ENCODE measurements at regions not wholly inside any gene's neighbourhood (a gene's known extent, or its start where the extent isn't known, plus 50 kb on each side); places are given as distances from the start of the nearest gene placed in this dataset.

DNA sequence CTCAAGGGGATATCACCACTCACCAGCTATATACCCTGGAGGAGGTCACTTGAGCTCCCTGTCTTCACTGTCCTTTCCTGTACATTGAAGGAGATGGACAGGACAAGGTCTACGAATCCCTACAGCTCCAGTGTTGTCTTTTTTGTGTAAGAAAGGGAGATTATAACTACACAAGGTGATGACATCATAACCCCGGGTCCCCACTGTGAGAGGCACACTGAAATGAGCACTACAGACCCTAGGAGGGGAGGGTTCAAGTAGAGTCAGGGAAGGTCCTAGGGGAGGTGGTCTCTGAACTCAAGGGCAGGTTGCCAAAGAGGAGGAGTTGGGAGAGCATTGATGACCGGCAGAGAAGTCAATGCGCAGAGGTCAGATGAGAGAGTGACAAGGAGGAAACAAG is 108.3 kb upstream of the SLC14A2 start:
- H3K4ac ChIP-seq (ENCODE audit: low read length): no peak overlapping the region
- no peak overlapping the region for H2AFZ ChIP-seq (ENCODE audit: low read length)
- H3K36me3 ChIP-seq (replicated peaks in 1 of 2; ENCODE audit: control insufficient read depth in 2 of 2, insufficient read depth in 2 of 2, low read length in 2 of 2): no peaks in the 10 kb centered on the region
- no peak overlapping the region for H3K9ac ChIP-seq (ENCODE audit: low read depth, low read length, poor library complexity)
- no peak overlapping the region for H4K8ac ChIP-seq (ENCODE audit: low read depth, low read length)
- H2BK15ac ChIP-seq (ENCODE audit: low read length): no peak overlapping the region
- no peak overlapping the region for H2BK120ac ChIP-seq (ENCODE audit: low read depth, low read length)
- no CpG with 5 or more reads among the region's 4 CpGs for WGBS, 2 donors (ENCODE audit: extremely low coverage in 2 of 2, insufficient read length in 2 of 2, insufficient replicate concordance in 1 of 2)
- no peak for DNase-seq (ENCODE audit: low spot score)
- no peak overlapping the region for H2BK12ac ChIP-seq (ENCODE audit: low read length)
- no peak overlapping the region for H2AK5ac ChIP-seq (ENCODE audit: low read depth, low read length)
- no peak overlapping the region for H2BK5ac ChIP-seq (ENCODE audit: low read length)
- no peak overlapping the region for H3K18ac ChIP-seq (ENCODE audit: low read length)
- no peak overlapping the region for H3K4me2 ChIP-seq (ENCODE audit: insufficient read depth, low read length, poor library complexity, severe bottlenecking)
- H3K27me3 ChIP-seq (ENCODE audit: control insufficient read depth in 3 of 3, insufficient read depth in 3 of 3, low read depth in 1 of 3, low read length in 3 of 3): no peaks in the 10 kb centered on the region
- no peak overlapping the region for H3K14ac ChIP-seq (ENCODE audit: low read length)
- H3K27ac ChIP-seq (replicated peaks; ENCODE audit: low read length): no peak overlapping the region
- no peak overlapping the region for H3K23ac ChIP-seq (ENCODE audit: low read depth, low read length, poor library complexity)
- peaks cover 0 to 2% of the 10 kb centered on the region in 2 donors for H3K9me3 ChIP-seq (replicated peaks in 1 of 2; ENCODE audit: control insufficient read depth in 2 of 2, insufficient read depth in 1 of 2, low read depth in 1 of 2, low read length in 2 of 2)
- H3K4me1 ChIP-seq (ENCODE audit: control insufficient read depth in 2 of 2, insufficient read depth in 1 of 2, low read depth in 1 of 2, low read length in 2 of 2): peaks cover 0 to 3% of the 10 kb centered on the region in 2 donors
- no peak overlapping the region for H3K4me3 ChIP-seq (ENCODE audit: low read length in 2 of 2)
- no peaks in the 10 kb centered on the region for H3K79me1 ChIP-seq (ENCODE audit: low read depth, low read length)
- no peak overlapping the region for H4K91ac ChIP-seq (ENCODE audit: low read depth, low read length, poor library complexity)

DNA sequence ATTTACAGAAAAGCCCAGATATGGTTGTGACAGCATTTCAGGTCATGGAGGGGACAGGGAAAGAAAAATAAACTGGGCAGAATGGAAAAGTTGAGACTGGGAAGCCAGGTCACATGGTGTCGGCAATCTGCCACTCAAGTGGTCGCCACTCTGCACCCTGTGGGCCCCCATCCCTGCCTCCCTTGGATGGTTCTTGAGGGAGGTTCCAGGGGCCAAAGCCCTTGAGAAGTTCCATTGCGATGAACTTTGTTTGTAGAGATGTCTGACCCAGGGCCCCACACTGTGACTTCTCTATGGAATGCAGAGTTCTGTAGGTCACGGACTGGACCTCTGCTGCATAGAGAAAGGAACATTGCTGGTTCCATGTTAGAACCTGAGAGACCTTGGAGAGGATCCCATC is 105.7 kb upstream of the SLC14A2 start:
- Histone ChIP-seq H3K27ac (replicated peaks; ENCODE audit: low read length) (no peak overlapping the region), H3K36me3 (replicated peaks in 1 of 2; ENCODE audit: control insufficient read depth in 2 of 2, insufficient read depth in 2 of 2, low read length in 2 of 2) (no peaks in the 10 kb centered on the region), H2AK5ac (ENCODE audit: low read depth, low read length) (no peak overlapping the region), H3K18ac (ENCODE audit: low read length) (no peak overlapping the region), H4K91ac (ENCODE audit: low read depth, low read length, poor library complexity) (no peak overlapping the region), H3K9ac (ENCODE audit: low read depth, low read length, poor library complexity) (no peak overlapping the region), H3K4me3 (ENCODE audit: low read length in 2 of 2) (no peak overlapping the region), H3K23ac (ENCODE audit: low read depth, low read length, poor library complexity) (no peak overlapping the region), H3K14ac (ENCODE audit: low read length) (no peak overlapping the region), H2BK5ac (ENCODE audit: low read length) (no peak overlapping the region), H3K9me3 (replicated peaks in 1 of 2; ENCODE audit: control insufficient read depth in 2 of 2, insufficient read depth in 1 of 2, low read depth in 1 of 2, low read length in 2 of 2) (peaks cover 0 to 2% of the 10 kb centered on the region in 2 donors), H3K79me1 (ENCODE audit: low read depth, low read length) (no peaks in the 10 kb centered on the region), H2BK12ac (ENCODE audit: low read length) (no peak overlapping the region), H3K4me1 (ENCODE audit: control insufficient read depth in 2 of 2, insufficient read depth in 1 of 2, low read depth in 1 of 2, low read length in 2 of 2) (peaks cover 0 to 3% of the 10 kb centered on the region in 2 donors), H4K8ac (ENCODE audit: low read depth, low read length) (no peak overlapping the region), H3K4ac (ENCODE audit: low read length) (no peak overlapping the region), H3K27me3 (ENCODE audit: control insufficient read depth in 3 of 3, insufficient read depth in 3 of 3, low read depth in 1 of 3, low read length in 3 of 3) (no peaks in the 10 kb centered on the region), H3K4me2 (ENCODE audit: insufficient read depth, low read length, poor library complexity, severe bottlenecking) (no peak overlapping the region), H2AFZ (ENCODE audit: low read length) (no peak overlapping the region), H2BK120ac (ENCODE audit: low read depth, low read length) (no peak overlapping the region), H2BK15ac (ENCODE audit: low read length) (no peak overlapping the region)
- WGBS, 2 donors (ENCODE audit: extremely low coverage in 2 of 2, insufficient read length in 2 of 2, insufficient replicate concordance in 1 of 2): no CpG with 5 or more reads among the region's 4 CpGs
- no peak for DNase-seq (ENCODE audit: low spot score)

DNA sequence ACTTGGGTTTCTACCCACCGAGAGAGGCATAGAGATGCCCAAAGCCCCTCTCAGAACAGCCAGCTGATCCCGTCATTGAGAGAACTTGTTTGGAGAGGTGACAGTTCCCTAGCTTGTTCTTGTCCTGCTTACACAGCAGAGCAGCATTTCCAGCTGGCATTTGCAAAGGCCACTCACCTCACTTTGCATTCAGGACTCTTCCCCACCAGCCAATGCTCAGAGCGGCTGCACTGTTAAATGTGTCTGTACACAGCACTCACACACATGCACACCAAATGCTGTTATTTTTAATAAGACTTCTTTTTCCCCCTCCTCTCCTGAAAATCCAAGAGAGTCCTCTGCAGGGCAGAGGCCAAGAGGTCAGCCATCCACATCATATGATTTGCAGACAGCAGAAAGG is 104.6 kb upstream of the SLC14A2 start:
- Histone ChIP-seq H3K36me3 (replicated peaks in 1 of 2; ENCODE audit: control insufficient read depth in 2 of 2, insufficient read depth in 2 of 2, low read length in 2 of 2) (no peaks in the 10 kb centered on the region), H2AK5ac (ENCODE audit: low read depth, low read length) (no peak overlapping the region), H4K8ac (ENCODE audit: low read depth, low read length) (no peak overlapping the region), H3K9ac (ENCODE audit: low read depth, low read length, poor library complexity) (no peak overlapping the region), H3K4ac (ENCODE audit: low read length) (no peak overlapping the region), H2BK12ac (ENCODE audit: low read length) (no peak overlapping the region), H3K4me2 (ENCODE audit: insufficient read depth, low read length, poor library complexity, severe bottlenecking) (no peak overlapping the region), H3K79me1 (ENCODE audit: low read depth, low read length) (no peaks in the 10 kb centered on the region), H2AFZ (ENCODE audit: low read length) (no peak overlapping the region), H3K27ac (replicated peaks; ENCODE audit: low read length) (no peak overlapping the region), H3K27me3 (ENCODE audit: control insufficient read depth in 3 of 3, insufficient read depth in 3 of 3, low read depth in 1 of 3, low read length in 3 of 3) (no peaks in the 10 kb centered on the region), H3K4me3 (ENCODE audit: low read length in 2 of 2) (no peak overlapping the region), H3K18ac (ENCODE audit: low read length) (no peak overlapping the region), H3K9me3 (replicated peaks in 1 of 2; ENCODE audit: control insufficient read depth in 2 of 2, insufficient read depth in 1 of 2, low read depth in 1 of 2, low read length in 2 of 2) (peaks cover 0 to 2% of the 10 kb centered on the region in 2 donors), H2BK15ac (ENCODE audit: low read length) (no peak overlapping the region), H2BK5ac (ENCODE audit: low read length) (no peak overlapping the region), H2BK120ac (ENCODE audit: low read depth, low read length) (no peak overlapping the region), H3K23ac (ENCODE audit: low read depth, low read length, poor library complexity) (no peak overlapping the region), H4K91ac (ENCODE audit: low read depth, low read length, poor library complexity) (no peak overlapping the region), H3K4me1 (ENCODE audit: control insufficient read depth in 2 of 2, insufficient read depth in 1 of 2, low read depth in 1 of 2, low read length in 2 of 2) (peaks cover 0 to 7% of the 10 kb centered on the region in 2 donors), H3K14ac (ENCODE audit: low read length) (no peak overlapping the region)
- WGBS, 2 donors (ENCODE audit: extremely low coverage in 2 of 2, insufficient read length in 2 of 2, insufficient replicate concordance in 1 of 2): no CpG with 5 or more reads among the region's 3 CpGs
- no peak for DNase-seq (ENCODE audit: low spot score)

DNA sequence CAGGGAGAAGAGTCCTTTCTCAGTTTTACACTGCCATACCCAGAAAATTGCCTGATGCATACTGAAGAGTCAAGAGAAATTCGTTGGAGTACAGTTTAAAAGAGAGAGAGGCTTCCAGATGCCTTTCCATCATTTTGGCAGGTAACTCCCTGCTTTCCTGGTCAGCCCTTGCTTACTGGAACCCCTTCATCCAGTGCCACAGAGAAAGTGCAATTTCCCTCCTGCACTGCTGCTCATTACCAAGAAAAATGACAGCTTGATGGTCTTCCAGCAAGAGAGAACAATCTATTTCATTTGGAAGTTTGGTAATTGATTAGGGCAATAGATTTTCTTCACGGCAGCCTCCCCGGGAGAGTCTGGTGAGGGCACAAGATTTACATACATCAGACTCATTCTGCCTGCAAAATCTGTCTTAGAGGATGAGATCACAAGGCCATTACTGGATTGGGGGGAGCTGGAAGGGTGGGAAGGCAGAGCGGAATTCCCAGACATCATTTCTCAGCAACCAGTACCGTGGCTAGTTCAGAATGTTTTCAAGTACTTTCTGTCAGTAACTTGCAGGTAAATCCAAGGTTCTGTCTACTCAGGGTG is 102.8 kb upstream of the SLC14A2 start:
- Histone ChIP-seq H3K9me3 (replicated peaks in 1 of 2; ENCODE audit: control insufficient read depth in 2 of 2, insufficient read depth in 1 of 2, low read depth in 1 of 2, low read length in 2 of 2) (no peaks in the 10 kb centered on the region), H3K4me2 (ENCODE audit: insufficient read depth, low read length, poor library complexity, severe bottlenecking) (no peak overlapping the region), H3K4ac (ENCODE audit: low read length) (no peak overlapping the region), H2BK120ac (ENCODE audit: low read depth, low read length) (no peak overlapping the region), H4K8ac (ENCODE audit: low read depth, low read length) (no peak overlapping the region), H3K9ac (ENCODE audit: low read depth, low read length, poor library complexity) (no peak overlapping the region), H2AFZ (ENCODE audit: low read length) (no peak overlapping the region), H3K14ac (ENCODE audit: low read length) (no peak overlapping the region), H2BK12ac (ENCODE audit: low read length) (no peak overlapping the region), H3K4me3 (ENCODE audit: low read length in 2 of 2) (no peak overlapping the region), H4K91ac (ENCODE audit: low read depth, low read length, poor library complexity) (no peak overlapping the region), H3K27me3 (ENCODE audit: control insufficient read depth in 3 of 3, insufficient read depth in 3 of 3, low read depth in 1 of 3, low read length in 3 of 3) (no peaks in the 10 kb centered on the region), H3K4me1 (ENCODE audit: control insufficient read depth in 2 of 2, insufficient read depth in 1 of 2, low read depth in 1 of 2, low read length in 2 of 2) (peaks cover 2 to 13% of the 10 kb centered on the region in 2 donors), H3K23ac (ENCODE audit: low read depth, low read length, poor library complexity) (no peak overlapping the region), H2AK5ac (ENCODE audit: low read depth, low read length) (no peak overlapping the region), H3K27ac (replicated peaks; ENCODE audit: low read length) (no peak overlapping the region), H3K18ac (ENCODE audit: low read length) (no peak overlapping the region), H3K36me3 (replicated peaks in 1 of 2; ENCODE audit: control insufficient read depth in 2 of 2, insufficient read depth in 2 of 2, low read length in 2 of 2) (no peaks in the 10 kb centered on the region), H2BK5ac (ENCODE audit: low read length) (no peak overlapping the region), H3K79me1 (ENCODE audit: low read depth, low read length) (no peaks in the 10 kb centered on the region), H2BK15ac (ENCODE audit: low read length) (no peak overlapping the region)
- DNase-seq (ENCODE audit: low spot score): no peak
- no CpG with 5 or more reads among the region's 5 CpGs for WGBS, 2 donors (ENCODE audit: extremely low coverage in 2 of 2, insufficient read length in 2 of 2, insufficient replicate concordance in 1 of 2)
